ENCODE measurements at regions not wholly inside any gene's neighbourhood (a gene's known extent, or its start where the extent isn't known, plus 50 kb on each side); places are given as distances from the start of the nearest gene placed in this dataset.

GRCh38 chr20:34163307-34163706 is 51.3 kb upstream of the EIF2S2 start:
- ATAC-seq (ENCODE audit: low read depth in 2 of 2) (no peak), DNase-seq (no peak)
- H3K4me1 Mint-ChIP-seq: no peaks in the 10 kb centered on the region
- H3K9me3 Mint-ChIP-seq: no peaks in the 10 kb centered on the region
- no peak overlapping the region for H3K27ac Mint-ChIP-seq
- no peak overlapping the region for H3K4me3 Mint-ChIP-seq
- no peaks in the 10 kb centered on the region for H3K36me3 Mint-ChIP-seq
- peaks cover 0 to 10% (median 0%) of the 10 kb centered on the region in 3 donors for H3K27me3 Mint-ChIP-seq

- H3K9me3 Mint-ChIP-seq: no peaks in the 10 kb centered on the region
- peak overlapping the region in 1 of 6 donors; percentile 63 for H3K27ac Mint-ChIP-seq
- no peaks in the 10 kb centered on the region for H3K36me3 Mint-ChIP-seq
- no peak for DNase-seq
- ATAC-seq (ENCODE audit: low read depth in 2 of 2): no peak
- H3K4me1 Mint-ChIP-seq: no peaks in the 10 kb centered on the region
- H3K4me3 Mint-ChIP-seq: no peak overlapping the region
- H3K27me3 Mint-ChIP-seq: peaks cover 0 to 5% (median 0%) of the 10 kb centered on the region in 3 donors
Measured at GRCh38 chr20:34164381-34164984, 52.4 kb upstream of the EIF2S2 start.

- H3K36me3 Mint-ChIP-seq: no peaks in the 10 kb centered on the region
- ATAC-seq (ENCODE audit: low read depth in 2 of 2) (no peak), DNase-seq (no peak)
- peak overlapping the region in 3 of 6 donors; percentile 3 to 63 (median 42) for H3K27ac Mint-ChIP-seq
- no peak overlapping the region for H3K4me3 Mint-ChIP-seq
- H3K27me3 Mint-ChIP-seq: peaks cover 0 to 5% (median under 1%) of the 10 kb centered on the region in 3 donors
- no peaks in the 10 kb centered on the region for H3K9me3 Mint-ChIP-seq
- no peaks in the 10 kb centered on the region for H3K4me1 Mint-ChIP-seq
Measured at GRCh38 chr20:34165018-34165619, 53.1 kb upstream of the EIF2S2 start.

- Mint-ChIP-seq H3K4me1 (no peaks in the 10 kb centered on the region), H3K27ac (no peak overlapping the region), H3K4me3 (no peak overlapping the region), H3K27me3 (peaks cover 0 to 9% (median 5%) of the 10 kb centered on the region in 3 donors), H3K36me3 (no peaks in the 10 kb centered on the region), H3K9me3 (no peaks in the 10 kb centered on the region)
- DNase-seq: no peak
- no peak for ATAC-seq (ENCODE audit: low read depth in 2 of 2)
Measured at GRCh38 chr20:34171640-34172039, 59.6 kb upstream of the EIF2S2 start.

- no peak overlapping the region for H3K27ac Mint-ChIP-seq
Measured at GRCh38 chr20:34172926-34173325, 60.9 kb upstream of the EIF2S2 start.

GRCh38 chr20:34175079-34175478 is 63.0 kb upstream of the EIF2S2 start:
- H3K9me3 Mint-ChIP-seq: no peaks in the 10 kb centered on the region
- no peak overlapping the region for H3K27ac Mint-ChIP-seq
- ATAC-seq (ENCODE audit: low read depth in 2 of 2): no peak

More at GRCh38 chr20:34172926-34173325, 60.9 kb upstream of the EIF2S2 start:
- H3K4me3 Mint-ChIP-seq: no peak overlapping the region
- ATAC-seq (ENCODE audit: low read depth in 2 of 2) (no peak), DNase-seq (no peak)
- H3K27me3 Mint-ChIP-seq: peaks cover 0 to 9% (median 0%) of the 10 kb centered on the region in 3 donors
- no peaks in the 10 kb centered on the region for H3K9me3 Mint-ChIP-seq
- H3K36me3 Mint-ChIP-seq: no peaks in the 10 kb centered on the region
- H3K4me1 Mint-ChIP-seq: no peaks in the 10 kb centered on the region

GRCh38 chr20:34175879-34176278 is 63.8 kb upstream of the EIF2S2 start:
- no peaks in the 10 kb centered on the region for H3K36me3 Mint-ChIP-seq
- H3K27me3 Mint-ChIP-seq: peaks cover 0 to 2% (median 0%) of the 10 kb centered on the region in 3 donors
- no peak overlapping the region for H3K4me3 Mint-ChIP-seq
- H3K4me1 Mint-ChIP-seq: no peaks in the 10 kb centered on the region
- no peak overlapping the region for H3K27ac Mint-ChIP-seq
- no peak for DNase-seq
- no peaks in the 10 kb centered on the region for H3K9me3 Mint-ChIP-seq
- ATAC-seq (ENCODE audit: low read depth in 2 of 2): no peak

More at GRCh38 chr20:34175079-34175478, 63.0 kb upstream of the EIF2S2 start:
- no peaks in the 10 kb centered on the region for H3K4me1 Mint-ChIP-seq
- DNase-seq: no peak
- H3K27me3 Mint-ChIP-seq: peaks cover 0 to 9% (median 0%) of the 10 kb centered on the region in 3 donors
- no peak overlapping the region for H3K4me3 Mint-ChIP-seq
- H3K36me3 Mint-ChIP-seq: no peaks in the 10 kb centered on the region

GRCh38 chr20:34177052-34177451 is 64.2 kb upstream of the ASIP start:
- Mint-ChIP-seq H3K9me3 (no peaks in the 10 kb centered on the region), H3K27me3 (peaks cover 0 to 7% (median 0%) of the 10 kb centered on the region in 3 donors), H3K4me3 (no peak overlapping the region), H3K27ac (no peak overlapping the region), H3K4me1 (no peaks in the 10 kb centered on the region), H3K36me3 (no peaks in the 10 kb centered on the region)
- DNase-seq (no peak), ATAC-seq (ENCODE audit: low read depth in 2 of 2) (no peak)

- no peak overlapping the region for H3K27ac Mint-ChIP-seq
- peaks cover 7 to 15% (median 9%) of the 10 kb centered on the region in 3 donors for H3K27me3 Mint-ChIP-seq
- no peak overlapping the region for H3K4me3 Mint-ChIP-seq
- ATAC-seq (ENCODE audit: low read depth in 2 of 2) (no peak), DNase-seq (no peak)
- H3K4me1 Mint-ChIP-seq: no peaks in the 10 kb centered on the region
- H3K9me3 Mint-ChIP-seq: no peaks in the 10 kb centered on the region
- H3K36me3 Mint-ChIP-seq: no peaks in the 10 kb centered on the region
Measured at GRCh38 chr20:34179637-34180360, 61.4 kb upstream of the ASIP start.

GRCh38 chr20:34180460-34181120 is 60.6 kb upstream of the ASIP start:
- H3K9me3 Mint-ChIP-seq: no peaks in the 10 kb centered on the region
- peaks cover 0 to 5% (median 0%) of the 10 kb centered on the region in 3 donors for H3K4me1 Mint-ChIP-seq
- H3K27me3 Mint-ChIP-seq: peaks cover 7 to 15% (median 9%) of the 10 kb centered on the region in 3 donors
- DNase-seq (no peak), ATAC-seq (ENCODE audit: low read depth in 2 of 2) (no peak)
- H3K4me3 Mint-ChIP-seq: no peak overlapping the region
- no peak overlapping the region for H3K27ac Mint-ChIP-seq
- no peaks in the 10 kb centered on the region for H3K36me3 Mint-ChIP-seq

GRCh38 chr20:34181484-34181883 is 59.7 kb upstream of the ASIP start:
- Mint-ChIP-seq H3K9me3 (no peaks in the 10 kb centered on the region), H3K4me3 (no peak overlapping the region), H3K36me3 (no peaks in the 10 kb centered on the region), H3K27ac (no peak overlapping the region), H3K4me1 (peaks cover 0 to 6% (median 0%) of the 10 kb centered on the region in 3 donors), H3K27me3 (peaks cover 9 to 15% (median 11%) of the 10 kb centered on the region in 3 donors)
- DNase-seq: no peak
- ATAC-seq (ENCODE audit: low read depth in 2 of 2): no peak

- no peak overlapping the region for H3K27ac Mint-ChIP-seq
- no peaks in the 10 kb centered on the region for H3K9me3 Mint-ChIP-seq
- peaks cover 14 to 43% (median 31%) of the 10 kb centered on the region in 3 donors for H3K27me3 Mint-ChIP-seq
- ATAC-seq (ENCODE audit: low read depth in 2 of 2): peak in 1 of 2 donors; percentile 46
- DNase-seq: no peak
- H3K36me3 Mint-ChIP-seq: no peaks in the 10 kb centered on the region
- H3K4me3 Mint-ChIP-seq: no peak overlapping the region
- peaks cover 0 to 6% (median 0%) of the 10 kb centered on the region in 3 donors for H3K4me1 Mint-ChIP-seq
Measured at GRCh38 chr20:34185766-34186620, 55.2 kb upstream of the ASIP start.
